ENCODE measurements at regions not wholly inside any gene's neighbourhood (a gene's known extent, or its start where the extent isn't known, plus 50 kb on each side); places are given as distances from the start of the nearest gene placed in this dataset.
A peak's percentile ranks its signal among the peaks of the same experiment; 100 is the strongest.

- no peak for ATAC-seq
Measured at GRCh38 chr3:171933441-171933840, 90.3 kb downstream of the TMEM212 start.

GRCh38 chr3:171935261-171936123 lies 92.3 kb downstream of the TMEM212 start:
- H3K4me1 ChIP-seq: peaks cover 0 to 7% (median 0%) of the 10 kb centered on the region in 4 donors
- H3K36me3 ChIP-seq: no peaks in the 10 kb centered on the region
- intact Hi-C loops (cut with DNase I): no loop called here
- DNase-seq (no peak), ATAC-seq (peak in 2 of 4 donors; percentile 28 to 63)
- no peak for TF ChIP-seq CTCF (IDR thresholded peaks at IDR 0.05)
- TF ChIP-seq POLR2A (IDR thresholded peaks at IDR 0.05): no peak
- 67% methylated on average over 4 of the region's 7 CpGs for WGBS (ENCODE audit: insufficient coverage, low coverage, low lambda C conversion rate, missing lambda C conversion rate)
- H3K9me3 ChIP-seq: no peaks in the 10 kb centered on the region
- no peak overlapping the region for H3K4me3 ChIP-seq
- no peaks in the 10 kb centered on the region for H3K27me3 ChIP-seq
- no peak overlapping the region for H3K27ac ChIP-seq

More at GRCh38 chr3:171933441-171933840, 90.3 kb downstream of the TMEM212 start:
- intact Hi-C loops (cut with DNase I): no loop called here
- DNase-seq: no peak
- Histone ChIP-seq H3K27me3 (no peaks in the 10 kb centered on the region), H3K4me1 (peaks cover 0 to 7% (median 0%) of the 10 kb centered on the region in 4 donors), H3K36me3 (no peaks in the 10 kb centered on the region), H3K9me3 (no peaks in the 10 kb centered on the region), H3K4me3 (no peak overlapping the region), H3K27ac (no peak overlapping the region)
- TF ChIP-seq CTCF (IDR thresholded peaks at IDR 0.05) (no peak), POLR2A (IDR thresholded peaks at IDR 0.05) (no peak)
- 53% methylated on average over 1 of the region's 1 CpG for WGBS (ENCODE audit: insufficient coverage, low coverage, low lambda C conversion rate, missing lambda C conversion rate)

GRCh38 chr3:171936191-171936841 lies 93.2 kb downstream of the TMEM212 start:
- no peak for DNase-seq
- WGBS (ENCODE audit: insufficient coverage, low coverage, low lambda C conversion rate, missing lambda C conversion rate): 71% methylated on average over 4 of the region's 6 CpGs
- no peak for TF ChIP-seq POLR2A (IDR thresholded peaks at IDR 0.05)
- TF ChIP-seq CTCF (IDR thresholded peaks at IDR 0.05): no peak

GRCh38 chr3:171939578-171939977 lies 96.4 kb downstream of the TMEM212 start:
- no peak for ATAC-seq
- no peak for DNase-seq
- Histone ChIP-seq H3K27ac (no peak overlapping the region), H3K27me3 (no peaks in the 10 kb centered on the region), H3K4me1 (peaks cover 0 to 7% (median 0%) of the 10 kb centered on the region in 4 donors), H3K4me3 (no peak overlapping the region), H3K9me3 (no peaks in the 10 kb centered on the region), H3K36me3 (no peaks in the 10 kb centered on the region)
- 89% methylated on average over 2 of the region's 2 CpGs for WGBS (ENCODE audit: insufficient coverage, low coverage, low lambda C conversion rate, missing lambda C conversion rate)
- TF ChIP-seq CTCF (IDR thresholded peaks at IDR 0.05): no peak
- TF ChIP-seq POLR2A (IDR thresholded peaks at IDR 0.05): no peak
- intact Hi-C loops (cut with DNase I): no loop called here

More at GRCh38 chr3:171936191-171936841, 93.2 kb downstream of the TMEM212 start:
- Histone ChIP-seq H3K9me3 (no peaks in the 10 kb centered on the region), H3K4me1 (peaks cover 0 to 7% (median 0%) of the 10 kb centered on the region in 4 donors), H3K27me3 (no peaks in the 10 kb centered on the region), H3K27ac (no peak overlapping the region), H3K36me3 (no peaks in the 10 kb centered on the region), H3K4me3 (no peak overlapping the region)
- intact Hi-C loops (cut with DNase I): no loop called here
- peak; percentile 48 to 66 (median 58) for ATAC-seq
